GM12891 (cell line): ENCODE measurements at regions not wholly inside any gene's neighbourhood (a gene's known extent, or its start where the extent isn't known, plus 50 kb on each side); places are given as distances from the start of the nearest gene placed in this dataset.

Experiments used
- PAX5 ChIP-seq: IDR thresholded peaks from 2 replicates; pipeline ENCODE4 v1.6.1; 2011; ENCODE audit warnings: low read length, moderate library complexity, mild to moderate bottlenecking; ENCODE audit not compliant: insufficient read depth, severe bottlenecking
- POLR2A ChIP-seq: IDR thresholded peaks from 2 replicates; pipeline ENCODE4 v1.6.1; 2011; ENCODE audit warnings: low read depth, low read length, control low read depth
- POLR2AphosphoS5 ChIP-seq: IDR thresholded peaks from 2 replicates; pipeline ENCODE4 v1.6.1; 2011; ENCODE audit warnings: low read depth, low read length, control low read depth
- POU2F2 ChIP-seq: IDR thresholded peaks from 2 replicates; pipeline ENCODE4 v1.6.1; 2011; ENCODE audit warnings: low read depth, mild to moderate bottlenecking, control low read depth, low read length, moderate library complexity
- SPI1 ChIP-seq: IDR thresholded peaks from 2 replicates; pipeline ENCODE4 v1.6.1; 2011; ENCODE audit warnings: low read depth, low read length, control low read depth
- TAF1 ChIP-seq: IDR thresholded peaks from 2 replicates; pipeline ENCODE4 v1.6.1; 2011; ENCODE audit warnings: low read depth, low read length, control low read depth

DNA sequence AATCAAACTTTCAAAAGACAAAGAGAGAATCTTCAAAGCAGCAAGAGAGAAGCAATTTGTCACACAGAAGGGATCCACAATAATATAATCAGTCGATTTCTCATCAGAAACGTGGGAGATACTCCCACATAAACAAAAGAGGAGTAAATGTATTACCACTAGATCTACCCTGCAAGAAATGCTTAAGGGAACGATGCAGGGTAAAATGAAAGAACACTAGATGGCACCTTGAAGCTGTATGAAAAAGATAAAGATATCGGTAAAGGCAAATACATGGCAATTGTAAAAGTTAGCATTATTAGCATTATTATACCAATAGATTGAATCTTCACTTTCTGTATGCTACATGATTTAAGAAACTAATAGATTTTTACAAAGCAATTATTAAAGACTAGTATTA, 677.0 kb downstream of the SUCLG1 start:
- TF ChIP-seq POLR2AphosphoS5, result no peak
- TF ChIP-seq SPI1, result no peak
- no peak for TF ChIP-seq POLR2A
- TF ChIP-seq PAX5, result no peak
- no peak for TF ChIP-seq TAF1
- TF ChIP-seq POU2F2, result no peak
